ENCODE measurements at regions not wholly inside any gene's neighbourhood (a gene's known extent, or its start where the extent isn't known, plus 50 kb on each side); places are given as distances from the start of the nearest gene placed in this dataset.
A peak's percentile ranks its signal among the peaks of the same experiment; 100 is the strongest.

DNA sequence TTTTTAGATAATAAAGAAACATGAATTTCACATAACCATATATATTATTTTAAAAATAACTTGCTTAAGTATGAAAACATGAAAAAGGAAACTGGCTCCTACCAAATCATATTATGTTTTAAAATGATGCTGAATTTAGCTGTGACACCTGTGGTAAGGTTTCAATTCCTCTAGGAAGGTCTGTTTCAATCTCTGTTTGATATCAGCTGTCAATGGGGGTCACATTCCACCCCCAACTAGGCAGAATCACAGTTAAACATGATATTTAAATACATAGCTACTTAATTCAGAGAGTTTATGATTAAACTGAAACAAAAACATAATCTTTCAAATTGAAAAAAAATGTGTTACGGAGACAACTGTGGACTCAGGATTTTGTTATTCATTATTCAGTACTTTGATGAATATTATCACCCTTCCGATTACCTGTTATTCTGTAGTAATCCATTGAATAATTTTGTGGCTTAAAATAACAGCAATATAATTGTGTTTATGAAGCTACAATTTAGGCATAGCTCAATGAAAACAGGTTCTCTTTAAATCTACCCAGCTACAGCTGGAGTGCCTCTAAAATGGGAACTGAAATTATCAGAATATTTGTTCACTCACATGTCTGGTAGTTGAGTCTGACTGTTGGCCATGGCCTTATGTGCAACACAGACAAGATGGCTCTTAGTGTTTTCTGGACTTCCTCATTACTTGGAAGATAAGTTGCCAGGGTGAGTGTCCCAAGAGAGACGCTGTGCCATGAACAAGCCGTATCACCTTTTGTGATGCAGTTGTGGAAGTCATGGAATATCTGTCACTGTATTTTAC is 244.6 kb upstream of the ANO3 start:
- Histone ChIP-seq H3K27me3 (ENCODE audit: insufficient read depth, low read length) (no peaks in the 10 kb centered on the region), H3F3A (ENCODE audit: insufficient read depth, low read length) (no peaks in the 10 kb centered on the region), H3K79me2 (ENCODE audit: insufficient read depth, low read length) (no peaks in the 10 kb centered on the region), H3K4me1 (ENCODE audit: insufficient read depth, low read length, severe bottlenecking) (peaks cover 83% of the 10 kb centered on the region), H3K36me3 (ENCODE audit: insufficient read depth, low read length) (no peaks in the 10 kb centered on the region), H2AFZ (ENCODE audit: low read length) (no peak overlapping the region), H3K9me3 (ENCODE audit: low read length) (no peaks in the 10 kb centered on the region), H3K27ac (ENCODE audit: low read depth, low read length, poor library complexity, severe bottlenecking) (peak overlapping the region; percentile 98), H3K4me3 (ENCODE audit: low read depth, low read length, poor library complexity, severe bottlenecking) (peak overlapping the region; percentile 42), H4K20me1 (ENCODE audit: insufficient read depth, low read length) (no peaks in the 10 kb centered on the region), H3K4me2 (ENCODE audit: low read length) (peak overlapping the region; percentile 71), H3K9ac (ENCODE audit: low read length) (peak overlapping the region; percentile 62), H3K9me2 (ENCODE audit: low read depth, low read length) (no peaks in the 10 kb centered on the region)
- no peak for TF ChIP-seq EZH2 (IDR thresholded peaks at IDR 0.05; ENCODE audit: borderline replicate concordance, low read length)
- TF ChIP-seq, protein P1, sequence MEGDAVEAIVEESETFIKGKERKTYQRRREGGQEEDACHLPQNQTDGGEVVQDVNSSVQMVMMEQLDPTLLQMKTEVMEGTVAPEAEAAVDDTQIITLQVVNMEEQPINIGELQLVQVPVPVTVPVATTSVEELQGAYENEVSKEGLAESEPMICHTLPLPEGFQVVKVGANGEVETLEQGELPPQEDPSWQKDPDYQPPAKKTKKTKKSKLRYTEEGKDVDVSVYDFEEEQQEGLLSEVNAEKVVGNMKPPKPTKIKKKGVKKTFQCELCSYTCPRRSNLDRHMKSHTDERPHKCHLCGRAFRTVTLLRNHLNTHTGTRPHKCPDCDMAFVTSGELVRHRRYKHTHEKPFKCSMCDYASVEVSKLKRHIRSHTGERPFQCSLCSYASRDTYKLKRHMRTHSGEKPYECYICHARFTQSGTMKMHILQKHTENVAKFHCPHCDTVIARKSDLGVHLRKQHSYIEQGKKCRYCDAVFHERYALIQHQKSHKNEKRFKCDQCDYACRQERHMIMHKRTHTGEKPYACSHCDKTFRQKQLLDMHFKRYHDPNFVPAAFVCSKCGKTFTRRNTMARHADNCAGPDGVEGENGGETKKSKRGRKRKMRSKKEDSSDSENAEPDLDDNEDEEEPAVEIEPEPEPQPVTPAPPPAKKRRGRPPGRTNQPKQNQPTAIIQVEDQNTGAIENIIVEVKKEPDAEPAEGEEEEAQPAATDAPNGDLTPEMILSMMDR (IDR thresholded peaks at IDR 0.05; ENCODE audit: low read length): no peak

DNA sequence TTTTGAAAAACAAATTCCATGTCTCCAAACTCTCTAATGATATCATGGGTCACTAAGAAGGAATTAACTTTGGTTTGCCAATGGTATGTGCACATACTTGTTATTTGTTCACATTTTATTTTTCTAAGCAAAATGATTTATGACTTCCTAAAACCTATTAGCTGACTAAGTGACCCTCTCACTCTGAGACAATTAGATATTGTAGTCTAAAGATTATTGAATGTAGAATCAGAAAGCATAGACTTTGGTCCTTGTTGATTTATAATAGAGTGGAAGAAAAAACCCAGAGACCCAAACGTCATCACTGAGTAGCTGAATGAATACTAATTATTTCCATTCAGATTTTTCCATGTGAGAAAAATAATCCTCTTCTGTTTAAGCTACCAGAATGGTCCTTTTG is 243.5 kb upstream of the ANO3 start:
- peak overlapping the region; percentile 17 for H3K4me2 ChIP-seq (ENCODE audit: low read length)
- no peaks in the 10 kb centered on the region for H4K20me1 ChIP-seq (ENCODE audit: insufficient read depth, low read length)
- no peaks in the 10 kb centered on the region for H3F3A ChIP-seq (ENCODE audit: insufficient read depth, low read length)
- no peak overlapping the region for H3K4me3 ChIP-seq (ENCODE audit: low read depth, low read length, poor library complexity, severe bottlenecking)
- no peak for TF ChIP-seq EZH2 (IDR thresholded peaks at IDR 0.05; ENCODE audit: borderline replicate concordance, low read length)
- TF ChIP-seq, protein P1 (IDR thresholded peaks at IDR 0.05; ENCODE audit: low read length): no peak
- H3K9me2 ChIP-seq (ENCODE audit: low read depth, low read length): no peaks in the 10 kb centered on the region
- H3K9ac ChIP-seq (ENCODE audit: low read length): peak overlapping the region; percentile 62; the same call in 1 of the 2 replicates
- no peaks in the 10 kb centered on the region for H3K79me2 ChIP-seq (ENCODE audit: insufficient read depth, low read length)
- H3K9me3 ChIP-seq (ENCODE audit: low read length): no peaks in the 10 kb centered on the region
- no peaks in the 10 kb centered on the region for H3K27me3 ChIP-seq (ENCODE audit: insufficient read depth, low read length)
- peak overlapping the region; percentile 98 for H3K27ac ChIP-seq (ENCODE audit: low read depth, low read length, poor library complexity, severe bottlenecking)
- H3K36me3 ChIP-seq (ENCODE audit: insufficient read depth, low read length): no peaks in the 10 kb centered on the region
- no peak overlapping the region for H2AFZ ChIP-seq (ENCODE audit: low read length)
- peaks cover 92% of the 10 kb centered on the region for H3K4me1 ChIP-seq (ENCODE audit: insufficient read depth, low read length, severe bottlenecking)

DNA sequence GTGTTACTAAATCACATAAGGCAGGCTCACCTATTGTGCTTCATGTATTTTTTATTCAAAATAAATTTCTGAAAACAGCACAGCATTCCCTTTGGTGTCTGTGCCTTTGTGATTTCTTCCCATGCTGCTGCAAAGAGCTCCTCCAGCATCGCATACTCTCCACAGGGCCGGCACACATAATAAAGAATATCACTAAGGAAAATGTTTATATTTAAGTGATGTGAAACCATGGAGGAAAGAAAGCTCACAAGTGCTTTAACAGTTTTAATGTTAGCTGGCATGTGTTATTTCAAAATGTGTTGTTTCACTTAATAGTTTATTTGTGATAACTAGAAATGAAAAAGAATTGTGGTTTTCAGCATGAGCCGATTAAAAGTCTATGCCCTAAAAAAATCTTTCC is 241.3 kb upstream of the ANO3 start:
- H3K27ac ChIP-seq (ENCODE audit: low read depth, low read length, poor library complexity, severe bottlenecking): peak overlapping the region; percentile 37
- H3K9ac ChIP-seq (ENCODE audit: low read length): peak overlapping the region; percentile 1
- H3K79me2 ChIP-seq (ENCODE audit: insufficient read depth, low read length): no peaks in the 10 kb centered on the region
- H3K36me3 ChIP-seq (ENCODE audit: insufficient read depth, low read length): no peaks in the 10 kb centered on the region
- H3K4me3 ChIP-seq (ENCODE audit: low read depth, low read length, poor library complexity, severe bottlenecking): no peak overlapping the region
- no peaks in the 10 kb centered on the region for H3K9me2 ChIP-seq (ENCODE audit: low read depth, low read length)
- H2AFZ ChIP-seq (ENCODE audit: low read length): no peak overlapping the region
- H3F3A ChIP-seq (ENCODE audit: insufficient read depth, low read length): no peaks in the 10 kb centered on the region
- H4K20me1 ChIP-seq (ENCODE audit: insufficient read depth, low read length): no peaks in the 10 kb centered on the region
- no peak for TF ChIP-seq EZH2 (IDR thresholded peaks at IDR 0.05; ENCODE audit: borderline replicate concordance, low read length)
- TF ChIP-seq, protein P1 (IDR thresholded peaks at IDR 0.05; ENCODE audit: low read length): no peak
- no peaks in the 10 kb centered on the region for H3K27me3 ChIP-seq (ENCODE audit: insufficient read depth, low read length)
- H3K9me3 ChIP-seq (ENCODE audit: low read length): no peaks in the 10 kb centered on the region
- H3K4me2 ChIP-seq (ENCODE audit: low read length): no peak overlapping the region
- peaks cover 75% of the 10 kb centered on the region for H3K4me1 ChIP-seq (ENCODE audit: insufficient read depth, low read length, severe bottlenecking)
